ENCODE measurements at regions not wholly inside any gene's neighbourhood (a gene's known extent, or its start where the extent isn't known, plus 50 kb on each side); places are given as distances from the start of the nearest gene placed in this dataset.

DNA sequence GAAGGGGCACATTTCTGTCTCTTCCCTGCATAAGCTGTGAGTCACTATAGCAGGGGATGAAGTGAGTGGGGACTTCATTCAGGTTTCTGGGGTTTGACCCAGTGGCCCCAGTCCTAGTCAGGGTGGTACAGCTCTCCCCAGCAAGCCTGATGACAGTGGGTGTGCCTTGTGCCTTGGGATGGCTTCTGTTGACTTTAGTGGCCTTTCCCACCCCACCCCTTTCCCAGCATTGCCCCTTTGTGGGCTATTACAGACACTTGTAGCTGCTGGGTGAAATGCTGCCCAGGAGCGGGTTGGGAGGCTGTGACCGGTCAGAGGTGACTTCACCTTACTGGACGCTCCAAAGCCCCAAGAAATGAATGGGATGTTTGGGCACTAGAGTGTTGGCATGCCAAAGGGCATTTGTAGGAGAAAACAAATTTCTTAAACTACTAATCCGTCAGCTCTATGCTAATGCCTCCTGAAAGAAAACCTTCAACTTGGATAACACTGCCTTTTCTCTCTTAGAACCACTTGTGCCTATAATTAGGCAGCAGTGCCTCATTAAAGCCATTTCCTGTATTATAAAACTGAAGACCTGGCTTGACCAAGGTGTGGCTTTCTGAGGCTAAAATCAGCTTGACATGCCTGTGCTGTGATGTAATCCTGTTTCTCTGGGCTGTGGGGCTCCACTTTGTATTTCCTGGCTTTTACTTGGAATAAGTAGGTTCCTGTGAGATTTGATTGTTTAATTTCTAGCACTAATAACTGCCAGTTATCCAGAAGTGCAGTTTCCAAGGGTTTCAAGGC lies 119.0 kb upstream of the SLC25A48 start:
- in situ Hi-C loops (cut with HindIII; ENCODE audit: low sequenced_read_pairs) = no loop called here
- H3K4me3 ChIP-seq (ENCODE audit: low read depth, low read length) = no peak overlapping the region
- DNase-seq (ENCODE audit: low read depth, low spot score) = no peak
- TF ChIP-seq, protein P1, sequence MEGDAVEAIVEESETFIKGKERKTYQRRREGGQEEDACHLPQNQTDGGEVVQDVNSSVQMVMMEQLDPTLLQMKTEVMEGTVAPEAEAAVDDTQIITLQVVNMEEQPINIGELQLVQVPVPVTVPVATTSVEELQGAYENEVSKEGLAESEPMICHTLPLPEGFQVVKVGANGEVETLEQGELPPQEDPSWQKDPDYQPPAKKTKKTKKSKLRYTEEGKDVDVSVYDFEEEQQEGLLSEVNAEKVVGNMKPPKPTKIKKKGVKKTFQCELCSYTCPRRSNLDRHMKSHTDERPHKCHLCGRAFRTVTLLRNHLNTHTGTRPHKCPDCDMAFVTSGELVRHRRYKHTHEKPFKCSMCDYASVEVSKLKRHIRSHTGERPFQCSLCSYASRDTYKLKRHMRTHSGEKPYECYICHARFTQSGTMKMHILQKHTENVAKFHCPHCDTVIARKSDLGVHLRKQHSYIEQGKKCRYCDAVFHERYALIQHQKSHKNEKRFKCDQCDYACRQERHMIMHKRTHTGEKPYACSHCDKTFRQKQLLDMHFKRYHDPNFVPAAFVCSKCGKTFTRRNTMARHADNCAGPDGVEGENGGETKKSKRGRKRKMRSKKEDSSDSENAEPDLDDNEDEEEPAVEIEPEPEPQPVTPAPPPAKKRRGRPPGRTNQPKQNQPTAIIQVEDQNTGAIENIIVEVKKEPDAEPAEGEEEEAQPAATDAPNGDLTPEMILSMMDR (IDR thresholded peaks at IDR 0.05; ENCODE audit: low read depth, low read length) = no peak

DNA sequence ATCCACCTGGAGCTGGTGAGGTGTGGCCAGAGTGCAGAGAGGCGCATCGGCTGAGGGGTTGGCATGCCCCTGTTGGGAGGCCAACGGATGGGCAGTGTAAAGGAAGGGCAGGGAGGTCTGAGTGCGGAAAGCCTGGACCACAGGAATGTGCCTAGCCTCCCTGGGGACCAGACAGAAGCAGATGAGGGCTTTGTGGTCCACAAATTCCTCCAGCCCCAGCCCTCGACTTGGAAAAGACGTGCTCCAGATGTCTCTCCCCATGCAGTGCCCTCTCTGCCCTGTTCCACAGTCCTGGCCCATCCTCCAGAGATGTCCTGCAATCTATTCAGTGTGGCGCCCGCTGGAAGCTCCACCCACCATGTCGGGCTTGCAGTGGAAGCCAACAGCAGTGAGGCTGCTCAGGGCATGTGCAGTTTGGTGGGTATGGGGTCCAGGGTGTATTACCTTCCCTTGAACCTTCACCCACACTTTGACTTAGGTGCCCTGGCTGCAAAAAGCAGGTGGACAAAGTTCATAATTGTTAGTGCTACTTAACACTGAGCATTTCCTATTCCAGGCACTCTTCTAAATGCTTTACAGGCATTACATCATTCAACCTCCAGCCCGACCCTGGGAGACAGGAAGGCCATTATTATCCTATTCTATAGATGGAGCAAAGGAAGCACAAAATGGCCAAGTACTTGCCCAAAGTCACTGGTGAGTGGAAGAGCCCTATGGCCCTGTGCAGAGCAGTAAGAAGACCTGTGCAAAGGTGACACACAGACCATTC lies 120.2 kb upstream of the SLC25A48 start:
- H3K4me3 ChIP-seq (ENCODE audit: low read depth, low read length) = no peak overlapping the region
- in situ Hi-C loops (cut with HindIII; ENCODE audit: low sequenced_read_pairs) = no loop called here

DNA sequence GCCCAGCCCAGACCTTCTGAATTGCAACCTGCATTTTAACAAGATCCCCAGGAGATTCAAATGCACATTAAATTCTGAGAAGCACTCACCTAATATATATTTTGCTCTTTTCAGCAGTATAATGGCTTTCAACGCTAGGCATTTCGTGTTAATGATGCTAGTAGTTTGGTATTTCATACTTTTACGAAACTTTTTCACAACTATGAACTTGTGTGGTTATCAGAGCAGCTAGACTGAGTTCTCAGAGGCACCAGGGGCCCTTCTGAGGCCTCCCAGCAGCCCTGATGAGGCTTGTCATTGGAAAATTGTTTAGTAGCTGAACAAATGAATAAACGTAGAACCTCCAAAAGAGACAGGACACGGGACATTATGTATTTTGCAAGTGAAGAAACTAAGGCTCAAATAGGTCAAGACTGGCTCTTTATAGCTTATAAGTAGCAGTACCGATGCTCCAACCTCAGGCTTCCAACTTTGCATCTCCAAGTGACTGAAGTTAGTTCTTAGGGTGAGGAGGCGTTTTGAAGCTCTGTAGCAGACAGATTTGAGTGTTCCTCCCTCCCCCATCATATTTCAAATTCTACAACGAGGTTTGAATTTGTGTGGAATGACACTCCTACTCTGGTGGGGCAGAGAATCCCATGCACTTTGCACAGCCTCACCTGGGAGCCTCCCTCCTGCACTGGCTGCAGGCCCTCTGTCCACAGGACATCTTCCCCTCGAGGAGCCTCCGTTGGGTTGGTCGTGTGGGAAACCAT lies 121.1 kb upstream of the SLC25A48 start:
- in situ Hi-C loops (cut with HindIII; ENCODE audit: low sequenced_read_pairs) = no loop called here
- no peak overlapping the region for H3K4me3 ChIP-seq (ENCODE audit: low read depth, low read length)
- TF ChIP-seq, protein P1 (IDR thresholded peaks at IDR 0.05; ENCODE audit: low read depth, low read length) = no peak
- no peak for DNase-seq (ENCODE audit: low read depth, low spot score)

More for the DNA sequence above, 120.2 kb upstream of the SLC25A48 start:
- TF ChIP-seq, protein P1 (IDR thresholded peaks at IDR 0.05; ENCODE audit: low read depth, low read length) = no peak
- DNase-seq (ENCODE audit: low read depth, low spot score) = no peak

DNA sequence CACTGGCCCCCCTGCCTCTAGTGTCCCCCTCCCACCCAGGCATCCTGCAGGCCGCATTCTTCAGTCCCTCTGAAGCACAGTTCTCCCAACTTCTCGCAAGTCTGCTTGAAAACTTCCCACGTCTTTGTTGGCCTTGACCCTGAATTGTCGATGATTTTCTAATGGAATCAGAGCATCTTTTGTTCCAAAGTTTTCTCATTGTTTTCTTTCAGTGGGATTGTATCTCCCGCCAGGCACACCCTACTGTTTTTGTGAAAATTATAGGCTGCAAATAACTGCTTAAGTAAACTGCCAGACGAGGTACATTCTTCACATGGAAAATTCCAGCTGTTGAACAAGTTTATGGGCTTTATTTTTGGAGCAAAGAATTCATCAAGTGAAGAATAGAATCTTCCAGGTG lies 122.6 kb upstream of the SLC25A48 start:
- TF ChIP-seq, protein P1 (IDR thresholded peaks at IDR 0.05; ENCODE audit: low read depth, low read length) = no peak
- no peak for DNase-seq (ENCODE audit: low read depth, low spot score)
- H3K4me3 ChIP-seq (ENCODE audit: low read depth, low read length) = no peak overlapping the region
- in situ Hi-C loops (cut with HindIII; ENCODE audit: low sequenced_read_pairs) = no loop called here

DNA sequence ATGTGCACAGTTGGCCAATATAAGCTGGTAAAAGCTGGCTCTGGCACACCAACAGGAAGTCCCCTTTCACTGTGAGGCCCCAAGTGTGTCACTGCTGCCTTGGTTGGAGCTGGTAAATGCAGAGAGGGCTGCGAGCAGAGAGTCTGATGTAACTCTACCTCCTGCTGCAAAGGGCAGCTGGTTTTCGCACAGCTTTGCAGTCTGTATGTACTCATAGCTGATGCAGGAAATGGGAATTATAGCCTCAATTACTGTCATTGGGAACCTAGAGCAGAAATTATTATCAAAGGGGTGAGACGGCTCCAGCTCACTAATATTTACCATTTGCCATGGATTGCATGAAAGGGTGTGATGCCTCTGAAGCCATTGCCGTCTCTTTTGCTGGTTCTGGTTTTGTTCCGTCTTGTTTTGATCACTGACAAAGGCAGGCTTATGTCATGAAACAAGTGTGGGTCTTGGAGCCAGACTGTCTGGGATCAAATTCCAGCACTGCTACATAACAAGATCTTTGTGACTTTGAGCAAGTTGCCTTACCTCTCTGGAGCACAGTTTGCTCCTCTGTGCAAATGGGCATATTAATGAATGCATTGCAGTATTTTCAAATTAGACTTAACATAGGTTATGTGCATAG lies 124.3 kb upstream of the SLC25A48 start:
- in situ Hi-C loops (cut with HindIII; ENCODE audit: low sequenced_read_pairs) = no loop called here
- TF ChIP-seq, protein P1 (IDR thresholded peaks at IDR 0.05; ENCODE audit: low read depth, low read length) = no peak
- no peak overlapping the region for H3K4me3 ChIP-seq (ENCODE audit: low read depth, low read length)
- no peak for DNase-seq (ENCODE audit: low read depth, low spot score)

DNA sequence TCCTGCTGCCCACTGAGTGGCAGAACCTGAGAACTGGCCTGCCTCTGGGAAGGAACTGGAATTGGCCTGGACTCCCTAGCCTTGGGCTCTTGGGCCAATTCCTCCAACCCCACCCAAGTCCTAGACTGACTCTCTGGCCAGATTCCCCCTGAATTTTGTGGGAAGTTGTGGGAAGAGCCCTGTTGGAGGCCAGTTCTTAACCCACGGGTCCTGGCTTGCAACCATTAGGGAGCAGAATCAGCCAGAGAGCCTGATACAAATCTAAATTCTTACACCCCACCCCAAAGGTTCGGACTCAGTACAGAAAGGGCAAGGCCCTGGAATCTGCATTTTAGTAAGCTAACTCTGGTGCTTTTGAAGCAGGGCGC lies 125.3 kb upstream of the SLC25A48 start:
- no peak overlapping the region for H3K4me3 ChIP-seq (ENCODE audit: low read depth, low read length)
- TF ChIP-seq, protein P1 (IDR thresholded peaks at IDR 0.05; ENCODE audit: low read depth, low read length) = no peak
- in situ Hi-C loops (cut with HindIII; ENCODE audit: low sequenced_read_pairs) = no loop called here
- DNase-seq (ENCODE audit: low read depth, low spot score) = no peak
